ENCODE measurements at regions not wholly inside any gene's neighbourhood (a gene's known extent, or its start where the extent isn't known, plus 50 kb on each side); places are given as distances from the start of the nearest gene placed in this dataset.
"Not testable (repeated sequence)": the region's sequence is repeated elsewhere in the genome, so short reads cannot be mapped to it uniquely, and the experiment has no call there.

- Histone ChIP-seq H2AFZ (no peak overlapping the region), H3K9me3 (ENCODE audit: control insufficient read depth, low read length) (no peaks in the 10 kb centered on the region), H3K27ac (no peak overlapping the region), H3K4me2 (ENCODE audit: low read length) (no peak overlapping the region), H3K4me1 (no peaks in the 10 kb centered on the region), H3K27me3 (ENCODE audit: control insufficient read depth, insufficient read depth, low read length) (no peaks in the 10 kb centered on the region), H3K4me3 (ENCODE audit: low read depth, low read length) (no peak overlapping the region), H3K36me3 (ENCODE audit: control insufficient read depth, insufficient read depth, low read length) (no peaks in the 10 kb centered on the region), H3K79me2 (no peaks in the 10 kb centered on the region), H3K9ac (no peak overlapping the region)
- TF ChIP-seq CTCF (IDR thresholded peaks at IDR 0.05): no peak
These were observed 805.5 kb downstream of the IGSF11 start for GRCh38 chr3:118229196-118229595.

GRCh38 chr3:118231578-118231977, 803.1 kb downstream of the IGSF11 start:
- H3K9ac ChIP-seq: no peak overlapping the region
- no peaks in the 10 kb centered on the region for H3K36me3 ChIP-seq (ENCODE audit: control insufficient read depth, insufficient read depth, low read length)
- H3K79me2 ChIP-seq: no peaks in the 10 kb centered on the region
- TF ChIP-seq CTCF (IDR thresholded peaks at IDR 0.05): no peak
- no peaks in the 10 kb centered on the region for H3K27me3 ChIP-seq (ENCODE audit: control insufficient read depth, insufficient read depth, low read length)
- H3K4me1 ChIP-seq: no peaks in the 10 kb centered on the region
- no peaks in the 10 kb centered on the region for H3K9me3 ChIP-seq (ENCODE audit: control insufficient read depth, low read length)
- no peak overlapping the region for H3K4me3 ChIP-seq (ENCODE audit: low read depth, low read length)
- H3K4me2 ChIP-seq (ENCODE audit: low read length): no peak overlapping the region
- no peak overlapping the region for H3K27ac ChIP-seq
- no peak overlapping the region for H2AFZ ChIP-seq

- H3K79me2 ChIP-seq: no peaks in the 10 kb centered on the region
- no peak overlapping the region for H3K9ac ChIP-seq
- no peak overlapping the region for H2AFZ ChIP-seq
- H3K4me1 ChIP-seq: no peaks in the 10 kb centered on the region
- H3K36me3 ChIP-seq (ENCODE audit: control insufficient read depth, insufficient read depth, low read length): no peaks in the 10 kb centered on the region
- TF ChIP-seq CTCF (IDR thresholded peaks at IDR 0.05): no peak
- H3K9me3 ChIP-seq (ENCODE audit: control insufficient read depth, low read length): no peaks in the 10 kb centered on the region
- H3K4me3 ChIP-seq (ENCODE audit: low read depth, low read length): no peak overlapping the region
- H3K27ac ChIP-seq: no peak overlapping the region
- no peak overlapping the region for H3K4me2 ChIP-seq (ENCODE audit: low read length)
- H3K27me3 ChIP-seq (ENCODE audit: control insufficient read depth, insufficient read depth, low read length): no peaks in the 10 kb centered on the region
These were observed 795.4 kb downstream of the IGSF11 start for GRCh38 chr3:118239253-118239652.

GRCh38 chr3:118244761-118245160, 789.9 kb downstream of the IGSF11 start:
- no peak overlapping the region for H3K4me2 ChIP-seq (ENCODE audit: low read length)
- H3K36me3 ChIP-seq (ENCODE audit: control insufficient read depth, insufficient read depth, low read length): no peaks in the 10 kb centered on the region
- H3K4me3 ChIP-seq (ENCODE audit: low read depth, low read length): no peak overlapping the region
- H2AFZ ChIP-seq: no peak overlapping the region
- H3K79me2 ChIP-seq: no peaks in the 10 kb centered on the region
- no peaks in the 10 kb centered on the region for H3K27me3 ChIP-seq (ENCODE audit: control insufficient read depth, insufficient read depth, low read length)
- no peak overlapping the region for H3K27ac ChIP-seq
- H3K9me3 ChIP-seq (ENCODE audit: control insufficient read depth, low read length): no peaks in the 10 kb centered on the region
- no peaks in the 10 kb centered on the region for H3K4me1 ChIP-seq
- no peak for TF ChIP-seq CTCF (IDR thresholded peaks at IDR 0.05)
- H3K9ac ChIP-seq: no peak overlapping the region

DNA sequence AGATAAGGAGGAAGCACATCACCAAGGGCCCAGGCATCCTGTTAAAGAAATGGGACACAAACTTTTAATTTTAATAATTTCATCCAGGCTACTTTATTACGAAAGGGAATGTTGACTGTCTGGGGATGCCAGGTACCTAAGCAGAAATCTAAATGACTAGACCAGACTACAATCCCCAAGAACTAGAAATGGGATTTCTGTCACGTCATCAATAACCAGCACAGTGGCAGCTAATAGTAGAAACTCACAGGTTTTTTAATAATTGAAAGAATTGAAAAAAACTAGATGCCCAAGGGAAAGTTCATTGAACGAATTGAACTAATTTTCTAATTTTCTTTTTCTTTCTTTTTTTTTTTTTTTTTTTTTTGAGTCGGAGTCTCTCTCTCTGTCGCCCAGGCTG, 789.3 kb downstream of the IGSF11 start:
- Histone ChIP-seq H3K4me2 (ENCODE audit: low read length) (no peak overlapping the region), H2AFZ (no peak overlapping the region), H3K27me3 (ENCODE audit: control insufficient read depth, insufficient read depth, low read length) (no peaks in the 10 kb centered on the region), H3K4me3 (ENCODE audit: low read depth, low read length) (no peak overlapping the region), H3K9me3 (ENCODE audit: control insufficient read depth, low read length) (no peaks in the 10 kb centered on the region), H3K27ac (no peak overlapping the region), H3K36me3 (ENCODE audit: control insufficient read depth, insufficient read depth, low read length) (no peaks in the 10 kb centered on the region), H3K9ac (no peak overlapping the region), H3K4me1 (no peaks in the 10 kb centered on the region), H3K79me2 (no peaks in the 10 kb centered on the region)
- TF ChIP-seq CTCF (IDR thresholded peaks at IDR 0.05): no peak

- H3K4me1 ChIP-seq; H3K27ac ChIP-seq; H2AFZ ChIP-seq; H3K36me3 ChIP-seq (ENCODE audit: control insufficient read depth, insufficient read depth, low read length); H3K4me3 ChIP-seq (ENCODE audit: low read depth, low read length); H3K79me2 ChIP-seq; H3K4me2 ChIP-seq (ENCODE audit: low read length); H3K9ac ChIP-seq; H3K27me3 ChIP-seq (ENCODE audit: control insufficient read depth, insufficient read depth, low read length); H3K9me3 ChIP-seq (ENCODE audit: control insufficient read depth, low read length): not testable (repeated sequence)
These were observed 775.8 kb downstream of the IGSF11 start for GRCh38 chr3:118258850-118259249.

Measured in parathyroid adenoma (tissue), 2 donors.